DMS 273 treated with DMSO at 0.1 percent for 48 hours (cell line): ENCODE measurements at regions not wholly inside any gene's neighbourhood (a gene's known extent, or its start where the extent isn't known, plus 50 kb on each side); places are given as distances from the start of the nearest gene placed in this dataset.
"Not testable (repeated sequence)": the region's sequence is repeated elsewhere in the genome, so short reads cannot be mapped to it uniquely, and the experiment has no call there.

Experiments
- DNase-seq: peaks from one replicate; lab custom pipeline; 2025; lab: John Stamatoyannopoulos, UW

GRCh38 chr2:187684174-187684573 lies 129.9 kb upstream of the TFPI start:
- no peak for DNase-seq

- no peak for DNase-seq
Observed at GRCh38 chr2:187686416-187687024, 132.3 kb upstream of the TFPI start.

- no peak for DNase-seq
Observed at GRCh38 chr2:187687585-187687984, 133.3 kb upstream of the TFPI start.

- DNase-seq, result no peak
Observed at GRCh38 chr2:187689372-187689771, 135.1 kb upstream of the TFPI start.

- DNase-seq, result no peak
Observed at GRCh38 chr2:187693923-187694322, 139.7 kb upstream of the TFPI start.

GRCh38 chr2:187696644-187697043 lies 142.4 kb upstream of the TFPI start:
- DNase-seq, result not testable (repeated sequence)

GRCh38 chr2:187698374-187699110 lies 144.3 kb upstream of the TFPI start:
- no peak for DNase-seq

GRCh38 chr2:187702157-187702556 lies 147.9 kb upstream of the TFPI start:
- no peak for DNase-seq

GRCh38 chr2:187708272-187708671 lies 154.0 kb upstream of the TFPI start:
- DNase-seq, result no peak

GRCh38 chr2:187709065-187709464 lies 154.8 kb upstream of the TFPI start:
- no peak for DNase-seq

GRCh38 chr2:187710791-187711521 lies 156.7 kb upstream of the TFPI start:
- DNase-seq, result no peak

- DNase-seq, result no peak
Observed at GRCh38 chr2:187715590-187715989, 161.4 kb upstream of the TFPI start.

- DNase-seq, result no peak
Observed at GRCh38 chr2:187716301-187716700, 162.1 kb upstream of the TFPI start.

GRCh38 chr2:187718092-187718491 lies 163.9 kb upstream of the TFPI start:
- DNase-seq, result no peak

- no peak for DNase-seq
Observed at GRCh38 chr2:187719510-187719909, 165.3 kb upstream of the TFPI start.

GRCh38 chr2:187748958-187749357 lies 194.7 kb upstream of the TFPI start:
- no peak for DNase-seq

GRCh38 chr2:187749804-187750431 lies 195.7 kb upstream of the TFPI start:
- DNase-seq, result no peak

- DNase-seq, result no peak
Observed at GRCh38 chr2:187768995-187769394, 214.8 kb upstream of the TFPI start.

GRCh38 chr2:187769437-187769836 lies 215.2 kb upstream of the TFPI start:
- DNase-seq, result peak; percentile 62

GRCh38 chr2:187774551-187775071 lies 220.4 kb upstream of the TFPI start:
- no peak for DNase-seq

- no peak for DNase-seq
Observed at GRCh38 chr2:187775196-187775595, 221.0 kb upstream of the TFPI start.

GRCh38 chr2:187775651-187776050 lies 221.4 kb upstream of the TFPI start:
- DNase-seq, result no peak
